Colonic mucosa (tissue), 4 donors: ENCODE measurements at regions not wholly inside any gene's neighbourhood (a gene's known extent, or its start where the extent isn't known, plus 50 kb on each side); places are given as distances from the start of the nearest gene placed in this dataset.

Experiments used
- DNase-seq: peaks from one replicate; pipeline ENCODE4 v3.0.0-alpha.2; 2020
- H3K27ac ChIP-seq: fragments of 200-600 bp; one replicate; pipeline ENCODE4 v1.8.0; 2021
- H3K27me3 ChIP-seq: fragments of 200-600 bp; one replicate; pipeline ENCODE4 v1.8.0; 2021
- H3K36me3 ChIP-seq: fragments of 200-600 bp; one replicate; pipeline ENCODE4 v1.8.0; 2021
- H3K4me1 ChIP-seq: fragments of 200-600 bp; one replicate; pipeline ENCODE4 v1.8.0; 2021; ENCODE audit warnings: mild to moderate bottlenecking
- H3K4me3 ChIP-seq: fragments of 200-600 bp; one replicate; pipeline ENCODE4 v1.8.0; 2021
- H3K9ac ChIP-seq, 2 donors: one replicate each; pipeline ENCODE4 v1.7.0; 2013; ENCODE audit warnings: control low read depth in 2 of 2, low read depth in 2 of 2, low read length in 2 of 2
- H3K9me3 ChIP-seq: fragments of 200-600 bp; one replicate; pipeline ENCODE4 v1.8.0; 2021
- CTCF ChIP-seq: fragments of 200-600 bp; IDR thresholded peaks from one replicate; pipeline ENCODE4 v1.8.0; 2022; ENCODE audit warnings: antibody characterized with exemption, mild to moderate bottlenecking
- intact Hi-C: fragments of 100-400 bp; cut with DNase I; formaldehyde crosslinking; loops from one replicate; pipeline ENCODE4 v1.14.1; 2022
- donor health status: healthy.
- donor health status: DM: no; HTN: no; CAD: no.
- donor health status: DM: no; HTN: no; CAD: no.

GRCh38 chr4:170827562-170828274 is 738.0 kb upstream of the AADAT start:
- no peak for TF ChIP-seq CTCF
- intact Hi-C loops = no loop called here
- H3K27me3 ChIP-seq = no peaks in the 10 kb centered on the region
- H3K9me3 ChIP-seq = no peaks in the 10 kb centered on the region
- no peaks in the 10 kb centered on the region for H3K36me3 ChIP-seq
- no peak for DNase-seq
- no peak overlapping the region for H3K4me3 ChIP-seq
- no peak overlapping the region for H3K9ac ChIP-seq
- no peaks in the 10 kb centered on the region for H3K4me1 ChIP-seq
- no peak overlapping the region for H3K27ac ChIP-seq

GRCh38 chr4:170818786-170819185 is 729.0 kb upstream of the AADAT start:
- no peaks in the 10 kb centered on the region for H3K9me3 ChIP-seq
- DNase-seq = no peak
- no peak overlapping the region for H3K27ac ChIP-seq
- no peak overlapping the region for H3K4me3 ChIP-seq
- no peaks in the 10 kb centered on the region for H3K27me3 ChIP-seq
- no peak for TF ChIP-seq CTCF
- no peaks in the 10 kb centered on the region for H3K36me3 ChIP-seq
- H3K4me1 ChIP-seq = no peaks in the 10 kb centered on the region
- intact Hi-C loops = no loop called here
- no peak overlapping the region for H3K9ac ChIP-seq

- H3K36me3 ChIP-seq = no peaks in the 10 kb centered on the region
- H3K27me3 ChIP-seq = no peaks in the 10 kb centered on the region
- no peaks in the 10 kb centered on the region for H3K9me3 ChIP-seq
- intact Hi-C loops = no loop called here
- no peaks in the 10 kb centered on the region for H3K4me1 ChIP-seq
- DNase-seq = no peak
- H3K4me3 ChIP-seq = no peak overlapping the region
- no peak for TF ChIP-seq CTCF
- H3K27ac ChIP-seq = no peak overlapping the region
- H3K9ac ChIP-seq = no peak overlapping the region
Observed at GRCh38 chr4:170805352-170805751, 715.6 kb upstream of the AADAT start.

GRCh38 chr4:170804930-170805329 is 715.2 kb upstream of the AADAT start:
- no peaks in the 10 kb centered on the region for H3K27me3 ChIP-seq
- no peaks in the 10 kb centered on the region for H3K36me3 ChIP-seq
- no peak overlapping the region for H3K4me3 ChIP-seq
- H3K4me1 ChIP-seq = no peaks in the 10 kb centered on the region
- no peak overlapping the region for H3K27ac ChIP-seq
- TF ChIP-seq CTCF = no peak
- DNase-seq = no peak
- H3K9me3 ChIP-seq = no peaks in the 10 kb centered on the region
- intact Hi-C loops = no loop called here
- H3K9ac ChIP-seq = no peak overlapping the region

- no peak for TF ChIP-seq CTCF
- H3K9ac ChIP-seq = no peak overlapping the region
Observed at GRCh38 chr4:170803492-170803891, 713.7 kb upstream of the AADAT start.

More at GRCh38 chr4:170803492-170803891, 713.7 kb upstream of the AADAT start:
- no peaks in the 10 kb centered on the region for H3K27me3 ChIP-seq
- H3K9me3 ChIP-seq = no peaks in the 10 kb centered on the region
- H3K27ac ChIP-seq = no peak overlapping the region
- H3K4me3 ChIP-seq = no peak overlapping the region
- H3K4me1 ChIP-seq = no peaks in the 10 kb centered on the region
- intact Hi-C loops = no loop called here
- DNase-seq = no peak
- no peaks in the 10 kb centered on the region for H3K36me3 ChIP-seq
